BJ (cell line): ENCODE measurements at regions not wholly inside any gene's neighbourhood (a gene's known extent, or its start where the extent isn't known, plus 50 kb on each side); places are given as distances from the start of the nearest gene placed in this dataset.
"Not testable (repeated sequence)": the region's sequence is repeated elsewhere in the genome, so short reads cannot be mapped to it uniquely, and the experiment has no call there.

Experiments
- CTCF ChIA-PET: fragments of 350-600 bp; formaldehyde crosslinking; extraction: SDS; loops from one replicate; lab custom pipeline; 2021; ENCODE audit warnings: antibody characterized with exemption, inconsistent platforms; lab: Yijun Ruan, JAX
- POLR2A ChIA-PET: fragments of 300-600 bp; sonication (Branson Sonifier 250); formaldehyde crosslinking; extraction: SDS; loops from one replicate; lab custom pipeline; 2021; ENCODE audit warnings: antibody characterized with exemption; lab: Charles Lee
- DNase-seq: peaks from one replicate; pipeline ENCODE4 v3.0.0-alpha.2; 2011; ENCODE audit warnings: low read depth
- H3K27me3 ChIP-seq: 2 replicates; pipeline ENCODE4 v1.6.0; 2011; ENCODE audit warnings: low read length; ENCODE audit not compliant: control insufficient read depth, insufficient read depth
- H3K36me3 ChIP-seq: 2 replicates; pipeline ENCODE4 v1.5.1; 2011; ENCODE audit warnings: low read length; ENCODE audit not compliant: control insufficient read depth, insufficient read depth
- H3K4me3 ChIP-seq: 2 replicates; pipeline ENCODE4 v1.5.1; 2011; ENCODE audit warnings: low read depth, mild to moderate bottlenecking, control low read depth, low read length
- CTCF ChIP-seq: IDR thresholded peaks from 2 replicates; pipeline ENCODE4 v1.5.1; 2011; ENCODE audit warnings: low read depth, mild to moderate bottlenecking, control low read depth, inconsistent platforms, low read length, moderate library complexity; ENCODE audit not compliant: insufficient read depth

- CTCF ChIA-PET, H3K4me3 ChIP-seq, H3K36me3 ChIP-seq, DNase-seq, POLR2A ChIA-PET, H3K27me3 ChIP-seq: not testable (repeated sequence)
Observed at GRCh38 chrY:3319988-3320387, 258.9 kb upstream of the TGIF2LY start.

GRCh38 chrY:3367535-3367934 is 211.3 kb upstream of the TGIF2LY start:
- DNase-seq, CTCF ChIA-PET, POLR2A ChIA-PET, H3K36me3 ChIP-seq, H3K4me3 ChIP-seq, H3K27me3 ChIP-seq: not testable (repeated sequence)

GRCh38 chrY:3368459-3368858 is 210.4 kb upstream of the TGIF2LY start:
- H3K4me3 ChIP-seq, H3K27me3 ChIP-seq, DNase-seq, H3K36me3 ChIP-seq, CTCF ChIA-PET, POLR2A ChIA-PET: not testable (repeated sequence)

- H3K36me3 ChIP-seq, H3K4me3 ChIP-seq, CTCF ChIA-PET, POLR2A ChIA-PET, H3K27me3 ChIP-seq, DNase-seq: not testable (repeated sequence)
Observed at GRCh38 chrY:3391508-3391907, 187.4 kb upstream of the TGIF2LY start.

- H3K4me3 ChIP-seq, CTCF ChIA-PET: not testable (repeated sequence)
Observed at GRCh38 chrY:3404241-3404640, 174.6 kb upstream of the TGIF2LY start.

GRCh38 chrY:3405585-3405984 is 173.3 kb upstream of the TGIF2LY start:
- H3K36me3 ChIP-seq, H3K4me3 ChIP-seq, DNase-seq, CTCF ChIA-PET, POLR2A ChIA-PET, H3K27me3 ChIP-seq: not testable (repeated sequence)
- peak; percentile 41 for TF ChIP-seq CTCF

More at GRCh38 chrY:3404241-3404640, 174.6 kb upstream of the TGIF2LY start:
- H3K27me3 ChIP-seq, POLR2A ChIA-PET, DNase-seq, H3K36me3 ChIP-seq: not testable (repeated sequence)

- DNase-seq, CTCF ChIA-PET, H3K4me3 ChIP-seq, H3K27me3 ChIP-seq, H3K36me3 ChIP-seq, POLR2A ChIA-PET: not testable (repeated sequence)
Observed at GRCh38 chrY:3406896-3407452, 171.9 kb upstream of the TGIF2LY start.

GRCh38 chrY:3410322-3410892 is 168.5 kb upstream of the TGIF2LY start:
- H3K36me3 ChIP-seq, CTCF ChIA-PET, POLR2A ChIA-PET, H3K4me3 ChIP-seq, H3K27me3 ChIP-seq, DNase-seq: not testable (repeated sequence)
